ENCODE measurements at regions not wholly inside any gene's neighbourhood (a gene's known extent, or its start where the extent isn't known, plus 50 kb on each side); places are given as distances from the start of the nearest gene placed in this dataset.

DNA sequence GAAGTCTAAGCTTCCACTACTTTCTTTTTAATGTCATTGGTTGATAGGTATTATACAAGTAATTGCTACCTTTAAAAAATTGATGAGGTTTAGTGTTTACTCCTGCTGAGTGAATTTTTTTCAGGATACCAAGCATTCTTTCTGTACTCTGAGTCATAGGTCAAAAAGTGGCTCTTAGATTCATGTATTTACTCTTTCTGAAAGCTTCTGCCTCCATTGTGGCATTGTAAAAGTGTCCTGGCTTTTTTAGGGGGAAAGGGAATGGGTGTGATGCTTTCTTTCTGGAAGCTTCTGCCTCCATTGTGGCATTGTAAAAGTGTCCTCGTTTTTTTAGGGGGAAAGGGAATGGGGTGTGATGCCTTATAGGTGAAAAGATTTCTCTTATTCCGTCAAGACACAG, 286.5 kb downstream of the LPIN1 start:
- Mint-ChIP-seq H3K27ac (no peak overlapping the region), H3K27me3 (ENCODE audit: insufficient read depth) (peaks cover 3% of the 10 kb centered on the region), H3K36me3 (ENCODE audit: low read depth) (no peaks in the 10 kb centered on the region), H3K4me3 (no peak overlapping the region), H3K4me1 (no peaks in the 10 kb centered on the region), H3K9me3 (no peaks in the 10 kb centered on the region)
- no peak for DNase-seq
- no peaks in the 10 kb centered on the region for H3K4me1 ChIP-seq (ENCODE audit: control insufficient read depth, insufficient read depth, low read length)
- WGBS, 2 experiments (ENCODE audit: insufficient coverage in 1 of 2, insufficient read length in 1 of 2): 67 to 81% methylated on average over 2 of the region's 2 CpGs
- H3K9me3 ChIP-seq (ENCODE audit: control insufficient read depth, low read length): no peaks in the 10 kb centered on the region
- no peaks in the 10 kb centered on the region for H3K36me3 ChIP-seq (ENCODE audit: control insufficient read depth, insufficient read depth, low read length)
- H3K4me3 ChIP-seq (ENCODE audit: low read length): no peak overlapping the region
- no peak overlapping the region for H3K9ac ChIP-seq (ENCODE audit: extremely low read depth, low read length, poor library complexity, severe bottlenecking)
- no peaks in the 10 kb centered on the region for H3K27me3 ChIP-seq (ENCODE audit: control insufficient read depth, insufficient read depth, low read length, poor library complexity, severe bottlenecking)
- TF ChIP-seq, protein P1, sequence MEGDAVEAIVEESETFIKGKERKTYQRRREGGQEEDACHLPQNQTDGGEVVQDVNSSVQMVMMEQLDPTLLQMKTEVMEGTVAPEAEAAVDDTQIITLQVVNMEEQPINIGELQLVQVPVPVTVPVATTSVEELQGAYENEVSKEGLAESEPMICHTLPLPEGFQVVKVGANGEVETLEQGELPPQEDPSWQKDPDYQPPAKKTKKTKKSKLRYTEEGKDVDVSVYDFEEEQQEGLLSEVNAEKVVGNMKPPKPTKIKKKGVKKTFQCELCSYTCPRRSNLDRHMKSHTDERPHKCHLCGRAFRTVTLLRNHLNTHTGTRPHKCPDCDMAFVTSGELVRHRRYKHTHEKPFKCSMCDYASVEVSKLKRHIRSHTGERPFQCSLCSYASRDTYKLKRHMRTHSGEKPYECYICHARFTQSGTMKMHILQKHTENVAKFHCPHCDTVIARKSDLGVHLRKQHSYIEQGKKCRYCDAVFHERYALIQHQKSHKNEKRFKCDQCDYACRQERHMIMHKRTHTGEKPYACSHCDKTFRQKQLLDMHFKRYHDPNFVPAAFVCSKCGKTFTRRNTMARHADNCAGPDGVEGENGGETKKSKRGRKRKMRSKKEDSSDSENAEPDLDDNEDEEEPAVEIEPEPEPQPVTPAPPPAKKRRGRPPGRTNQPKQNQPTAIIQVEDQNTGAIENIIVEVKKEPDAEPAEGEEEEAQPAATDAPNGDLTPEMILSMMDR (conservative IDR thresholded peaks at IDR 0.05): no peak
- no peak overlapping the region for H3K27ac ChIP-seq (ENCODE audit: low read depth, low read length)

- no peaks in the 10 kb centered on the region for H3K4me1 ChIP-seq (ENCODE audit: control insufficient read depth, insufficient read depth, low read length)
- TF ChIP-seq, protein P1 (conservative IDR thresholded peaks at IDR 0.05): no peak
- H3K27me3 ChIP-seq (ENCODE audit: control insufficient read depth, insufficient read depth, low read length, poor library complexity, severe bottlenecking): no peaks in the 10 kb centered on the region
- no peak for DNase-seq
- Mint-ChIP-seq H3K27me3 (ENCODE audit: insufficient read depth) (peaks cover 3% of the 10 kb centered on the region), H3K9me3 (no peaks in the 10 kb centered on the region), H3K4me1 (no peaks in the 10 kb centered on the region), H3K27ac (no peak overlapping the region), H3K36me3 (ENCODE audit: low read depth) (no peaks in the 10 kb centered on the region), H3K4me3 (no peak overlapping the region)
- H3K36me3 ChIP-seq (ENCODE audit: control insufficient read depth, insufficient read depth, low read length): no peaks in the 10 kb centered on the region
- H3K9me3 ChIP-seq (ENCODE audit: control insufficient read depth, low read length): no peaks in the 10 kb centered on the region
- 91 to 95% methylated on average over 5 to 6 of the region's 6 CpGs for WGBS, 2 experiments (ENCODE audit: insufficient coverage in 1 of 2, insufficient read length in 1 of 2)
- no peak overlapping the region for H3K27ac ChIP-seq (ENCODE audit: low read depth, low read length)
- no peak overlapping the region for H3K9ac ChIP-seq (ENCODE audit: extremely low read depth, low read length, poor library complexity, severe bottlenecking)
- H3K4me3 ChIP-seq (ENCODE audit: low read length): no peak overlapping the region
These were observed 287.1 kb downstream of the LPIN1 start for GRCh38 chr2:12033494-12033893.

DNA sequence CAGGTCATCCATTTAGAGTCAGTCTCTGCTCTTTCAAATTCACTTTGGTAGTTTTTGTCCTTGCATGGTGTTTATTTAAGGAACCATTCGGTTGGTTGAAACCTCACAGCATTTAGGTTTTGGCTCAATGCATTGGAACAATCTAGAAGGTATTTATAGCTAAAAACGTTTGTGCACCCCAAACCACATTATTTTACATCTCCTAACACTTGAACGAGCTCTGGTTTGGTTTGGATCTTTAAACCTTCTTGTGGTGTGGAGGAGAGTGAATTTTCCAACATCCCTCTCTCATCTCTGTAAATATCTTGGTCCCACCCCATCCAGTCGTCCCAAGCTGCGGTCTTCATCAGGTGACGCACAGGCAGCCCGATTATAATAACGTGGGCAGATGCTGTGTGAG, 287.9 kb downstream of the LPIN1 start:
- no peaks in the 10 kb centered on the region for H3K4me1 Mint-ChIP-seq
- Histone ChIP-seq H3K4me1 (ENCODE audit: control insufficient read depth, insufficient read depth, low read length) (no peaks in the 10 kb centered on the region), H3K27me3 (ENCODE audit: control insufficient read depth, insufficient read depth, low read length, poor library complexity, severe bottlenecking) (no peaks in the 10 kb centered on the region), H3K9ac (ENCODE audit: extremely low read depth, low read length, poor library complexity, severe bottlenecking) (no peak overlapping the region), H3K9me3 (ENCODE audit: control insufficient read depth, low read length) (no peaks in the 10 kb centered on the region), H3K36me3 (ENCODE audit: control insufficient read depth, insufficient read depth, low read length) (no peaks in the 10 kb centered on the region), H3K4me3 (ENCODE audit: low read length) (no peak overlapping the region), H3K27ac (ENCODE audit: low read depth, low read length) (no peak overlapping the region)
- H3K36me3 Mint-ChIP-seq (ENCODE audit: low read depth): no peaks in the 10 kb centered on the region
- H3K4me3 Mint-ChIP-seq: no peak overlapping the region
- peaks cover 3% of the 10 kb centered on the region for H3K27me3 Mint-ChIP-seq (ENCODE audit: insufficient read depth)
- whole genome bisulfite sequencing, 2 experiments (ENCODE audit: insufficient coverage in 1 of 2, insufficient read length in 1 of 2): 88% methylated on average over 7 of the region's 8 CpGs; no CpG with 5 or more reads in 1 of the 2 experiments
- TF ChIP-seq, protein P1 (conservative IDR thresholded peaks at IDR 0.05): no peak
- DNase-seq: no peak
- H3K27ac Mint-ChIP-seq: no peak overlapping the region
- no peaks in the 10 kb centered on the region for H3K9me3 Mint-ChIP-seq

Data from endodermal cell (in vitro differentiated cells).